BJ (cell line): ENCODE measurements at regions not wholly inside any gene's neighbourhood (a gene's known extent, or its start where the extent isn't known, plus 50 kb on each side); places are given as distances from the start of the nearest gene placed in this dataset.

Experiments used
- CTCF ChIA-PET: fragments of 350-600 bp; formaldehyde crosslinking; extraction: SDS; loops from one replicate; lab custom pipeline; 2021; ENCODE audit warnings: antibody characterized with exemption, inconsistent platforms; lab: Yijun Ruan, JAX
- POLR2A ChIA-PET: fragments of 300-600 bp; sonication (Branson Sonifier 250); formaldehyde crosslinking; extraction: SDS; loops from one replicate; lab custom pipeline; 2021; ENCODE audit warnings: antibody characterized with exemption; lab: Charles Lee
- DNase-seq: peaks from one replicate; pipeline ENCODE4 v3.0.0-alpha.2; 2011; ENCODE audit warnings: low read depth
- H3K27me3 ChIP-seq: 2 replicates; pipeline ENCODE4 v1.6.0; 2011; ENCODE audit warnings: low read length; ENCODE audit not compliant: control insufficient read depth, insufficient read depth
- H3K36me3 ChIP-seq: 2 replicates; pipeline ENCODE4 v1.5.1; 2011; ENCODE audit warnings: low read length; ENCODE audit not compliant: control insufficient read depth, insufficient read depth
- H3K4me3 ChIP-seq: 2 replicates; pipeline ENCODE4 v1.5.1; 2011; ENCODE audit warnings: low read depth, mild to moderate bottlenecking, control low read depth, low read length
- TF ChIP-seq, protein P1 (sequence below): IDR thresholded peaks from 2 replicates; pipeline ENCODE4 v1.5.1; 2011; ENCODE audit warnings: low read depth, mild to moderate bottlenecking, control low read depth, inconsistent platforms, low read length, moderate library complexity; ENCODE audit not compliant: insufficient read depth

DNA sequence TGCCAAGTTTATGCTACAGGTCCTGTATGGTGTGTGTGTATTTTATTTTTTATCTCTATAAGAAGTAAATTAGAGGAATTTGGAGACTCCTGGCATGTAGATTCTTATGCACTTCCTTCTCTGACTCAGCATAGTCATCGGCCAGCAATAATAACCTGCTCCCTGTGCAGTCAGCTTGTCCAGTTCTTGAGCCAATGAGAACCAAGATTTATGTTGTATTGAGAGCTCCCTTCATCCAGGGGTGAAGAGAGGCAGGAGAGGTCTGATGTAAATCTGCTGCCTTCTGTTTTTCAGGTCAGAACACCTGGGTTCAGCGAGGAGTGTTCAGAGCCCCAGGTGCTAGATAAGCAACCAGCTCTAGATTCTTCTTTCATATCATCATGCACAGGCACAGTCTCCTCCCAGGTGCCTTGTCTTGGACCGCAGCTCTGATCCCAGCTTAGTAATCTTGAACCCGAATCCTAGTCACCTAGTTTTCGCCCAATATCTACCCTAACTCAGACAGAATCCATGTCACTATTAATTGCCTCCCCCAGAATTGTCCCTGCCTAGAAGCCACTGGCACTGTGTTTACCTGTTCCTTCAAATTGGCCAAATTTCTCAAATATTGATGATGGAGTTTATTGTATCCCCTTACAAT is 328.2 kb upstream of the NCAM1 start:
- H3K36me3 ChIP-seq = no peaks in the 10 kb centered on the region
- no peak overlapping the region for H3K4me3 ChIP-seq
- no peak for DNase-seq
- TF ChIP-seq, protein P1, sequence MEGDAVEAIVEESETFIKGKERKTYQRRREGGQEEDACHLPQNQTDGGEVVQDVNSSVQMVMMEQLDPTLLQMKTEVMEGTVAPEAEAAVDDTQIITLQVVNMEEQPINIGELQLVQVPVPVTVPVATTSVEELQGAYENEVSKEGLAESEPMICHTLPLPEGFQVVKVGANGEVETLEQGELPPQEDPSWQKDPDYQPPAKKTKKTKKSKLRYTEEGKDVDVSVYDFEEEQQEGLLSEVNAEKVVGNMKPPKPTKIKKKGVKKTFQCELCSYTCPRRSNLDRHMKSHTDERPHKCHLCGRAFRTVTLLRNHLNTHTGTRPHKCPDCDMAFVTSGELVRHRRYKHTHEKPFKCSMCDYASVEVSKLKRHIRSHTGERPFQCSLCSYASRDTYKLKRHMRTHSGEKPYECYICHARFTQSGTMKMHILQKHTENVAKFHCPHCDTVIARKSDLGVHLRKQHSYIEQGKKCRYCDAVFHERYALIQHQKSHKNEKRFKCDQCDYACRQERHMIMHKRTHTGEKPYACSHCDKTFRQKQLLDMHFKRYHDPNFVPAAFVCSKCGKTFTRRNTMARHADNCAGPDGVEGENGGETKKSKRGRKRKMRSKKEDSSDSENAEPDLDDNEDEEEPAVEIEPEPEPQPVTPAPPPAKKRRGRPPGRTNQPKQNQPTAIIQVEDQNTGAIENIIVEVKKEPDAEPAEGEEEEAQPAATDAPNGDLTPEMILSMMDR = no peak
- ChIA-PET CTCF (no interaction called here), POLR2A (no interaction called here)
- H3K27me3 ChIP-seq = no peaks in the 10 kb centered on the region; the same call in 1 of the 2 replicates

DNA sequence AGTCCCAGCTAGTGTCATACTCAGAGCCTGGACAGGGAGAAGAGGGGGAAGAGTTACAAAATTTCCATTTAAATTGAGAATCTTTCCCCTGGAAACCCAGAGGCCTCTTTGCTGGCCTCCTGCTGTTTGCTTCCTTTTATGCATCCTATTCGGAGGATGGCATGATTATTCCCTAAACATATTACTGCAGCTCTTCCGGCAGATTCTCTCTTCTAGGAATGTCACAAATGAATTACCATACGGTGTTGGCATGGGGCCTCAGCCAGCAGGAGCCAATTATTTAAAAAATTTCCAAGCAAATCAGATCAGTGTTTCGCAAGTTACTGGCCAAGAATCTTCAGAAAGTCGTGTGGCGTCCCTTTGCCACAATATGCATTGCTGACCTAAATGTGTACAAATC is 326.7 kb upstream of the NCAM1 start:
- no peak for DNase-seq
- CTCF ChIA-PET = no interaction called here

DNA sequence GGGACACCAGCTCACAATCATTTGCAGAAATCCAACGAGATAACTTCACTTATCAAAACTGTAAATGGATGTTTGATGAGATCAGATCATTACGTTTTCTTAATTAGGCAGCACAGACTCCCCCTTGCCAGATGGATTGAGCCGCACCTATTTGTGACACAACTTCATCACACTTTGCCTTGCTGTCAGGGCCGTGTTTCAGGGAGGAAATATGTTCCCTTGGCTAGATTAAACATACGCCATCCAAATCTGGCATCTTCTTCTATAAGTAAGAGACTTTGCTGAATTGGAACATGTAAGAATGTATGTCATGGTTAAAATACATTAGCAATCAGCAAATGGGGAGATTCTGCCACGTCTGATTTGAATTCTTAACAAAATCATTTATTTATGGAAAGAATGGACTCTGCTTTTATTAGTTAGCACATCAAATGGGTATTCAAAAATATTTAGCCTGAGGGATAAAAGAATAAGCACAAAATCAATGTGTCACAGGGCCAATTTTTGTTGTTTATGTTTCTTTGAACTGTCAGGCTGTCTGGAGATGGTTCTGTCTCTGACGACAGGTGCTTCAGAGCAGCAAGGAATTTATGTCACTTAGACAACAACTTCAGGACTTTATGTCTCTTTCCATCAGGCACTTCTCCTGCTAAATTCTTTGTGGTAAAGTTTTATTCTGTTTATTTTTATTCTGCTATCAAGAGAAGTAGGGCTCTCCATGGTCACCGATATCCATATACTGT is 326.1 kb upstream of the NCAM1 start:
- Histone ChIP-seq H3K36me3 (no peaks in the 10 kb centered on the region), H3K27me3 (no peaks in the 10 kb centered on the region; the same call in 1 of the 2 replicates), H3K4me3 (no peak overlapping the region)
- no peak for DNase-seq
- ChIA-PET POLR2A (no interaction called here), CTCF (no interaction called here)
- TF ChIP-seq, protein P1 = no peak

More for the DNA sequence above, 326.7 kb upstream of the NCAM1 start:
- no peaks in the 10 kb centered on the region; the same call in 1 of the 2 replicates for H3K27me3 ChIP-seq
- POLR2A ChIA-PET = no interaction called here
- H3K36me3 ChIP-seq = no peaks in the 10 kb centered on the region
- TF ChIP-seq, protein P1 = no peak
- no peak overlapping the region for H3K4me3 ChIP-seq

DNA sequence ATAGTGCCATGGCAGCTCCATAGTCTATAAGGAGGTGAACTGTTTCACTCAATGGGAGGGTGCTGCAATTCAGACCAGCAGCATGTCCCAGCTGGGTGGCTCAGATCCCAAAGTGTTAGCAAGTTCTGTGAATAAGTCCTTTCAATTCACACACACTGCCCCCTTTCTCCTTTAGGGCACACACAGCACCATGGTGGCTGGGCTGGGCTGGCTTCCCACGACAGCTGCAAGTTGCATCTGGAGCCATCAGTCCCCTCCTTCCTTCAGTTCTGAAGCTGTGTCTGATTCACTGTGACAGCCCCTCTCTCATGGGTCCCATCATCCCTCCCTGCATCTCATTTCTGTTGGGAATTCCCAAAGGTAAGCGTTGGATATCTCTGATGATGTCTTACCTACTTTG is 324.1 kb upstream of the NCAM1 start:
- TF ChIP-seq, protein P1 = no peak
- no peak overlapping the region for H3K4me3 ChIP-seq
- ChIA-PET CTCF (no interaction called here), POLR2A (no interaction called here)
- H3K27me3 ChIP-seq = no peaks in the 10 kb centered on the region; the same call in 1 of the 2 replicates
- DNase-seq = no peak
- no peaks in the 10 kb centered on the region for H3K36me3 ChIP-seq

DNA sequence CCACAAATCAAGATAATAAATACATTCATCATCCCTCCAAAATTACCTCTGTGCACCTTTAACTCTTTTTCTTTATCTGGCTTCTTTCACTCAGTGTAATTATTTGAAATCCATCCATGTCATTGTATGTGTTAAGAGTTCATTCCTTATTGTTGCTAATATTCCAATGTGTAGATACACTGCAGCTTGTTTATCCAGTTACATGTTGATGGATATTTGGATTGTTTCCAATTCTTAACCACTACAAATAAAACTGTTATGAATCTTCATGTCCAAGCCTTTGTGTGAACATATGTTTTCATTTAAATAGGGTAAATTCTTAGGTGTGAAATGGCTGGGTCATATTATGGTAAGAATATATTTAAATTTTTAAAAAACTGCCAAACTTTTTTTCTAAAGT is 323.3 kb upstream of the NCAM1 start:
- H3K4me3 ChIP-seq = no peak overlapping the region
- POLR2A ChIA-PET = no interaction called here
- TF ChIP-seq, protein P1 = no peak
- CTCF ChIA-PET = no interaction called here
- no peak for DNase-seq
- no peaks in the 10 kb centered on the region for H3K36me3 ChIP-seq
- no peaks in the 10 kb centered on the region; the same call in 1 of the 2 replicates for H3K27me3 ChIP-seq
